Right cardiac atrium (tissue), 5 donors: ENCODE measurements at regions not wholly inside any gene's neighbourhood (a gene's known extent, or its start where the extent isn't known, plus 50 kb on each side); places are given as distances from the start of the nearest gene placed in this dataset.

Source experiments
- ATAC-seq, 2 donors: fragments of 200-7000 bp; cut with Tn5 transposase; one replicate each; pipeline versions ENCODE4 v1.8.0 to v1.9.1; 2020; ENCODE audit warnings: moderate library complexity in 2 of 2, mild to moderate bottlenecking in 1 of 2
- DNase-seq, 3 donors: peaks; one replicate each; pipeline ENCODE4 v3.0.0-alpha.2; 2020
- H3K27ac ChIP-seq: one replicate; pipeline ENCODE4 v1.5.1; 2013; ENCODE audit warnings: mild to moderate bottlenecking, low read length, control low read depth, moderate library complexity
- H3K27me3 ChIP-seq: one replicate; pipeline ENCODE4 v1.6.1; 2013; ENCODE audit not compliant: control insufficient read depth, insufficient read depth
- H3K4me1 ChIP-seq: one replicate; pipeline ENCODE4 v1.6.1; 2013; ENCODE audit warnings: low read length; ENCODE audit not compliant: control insufficient read depth, insufficient read depth
- H3K4me3 ChIP-seq: one replicate; pipeline ENCODE4 v1.5.1; 2013; ENCODE audit warnings: low read length, control low read depth
- H3K9me3 ChIP-seq: one replicate; pipeline ENCODE4 v1.6.1; 2013; ENCODE audit warnings: low read length; ENCODE audit not compliant: control insufficient read depth
- WGBS: extraction: QIAGEN DNeasy Blood & Tissue Kit; methylation state at CpG from one replicate; pipeline ENCODE4 v1.1.7; 2013; 5-methylcytosine and 5-hydroxymethylcytosine counted together
- intact Hi-C, 4 donors: fragments of 100-400 bp; cut with DNase I; formaldehyde crosslinking; loops; one replicate each; pipeline versions ENCODE4 v1.11.0 to v1.14.0; 2022 to 2023
- donor health status: healthy with polysubstance abuse.
- donor health status: DM: no; HTN: yes; CAD: no.
- donor health status: DM: no; HTN: no; CAD: no.
- donor health status: DM: no; HTN: yes; CAD: no; lungs with severe emphysema.
- donor health status: DM: yes; HTN: yes; CAD: no.

DNA sequence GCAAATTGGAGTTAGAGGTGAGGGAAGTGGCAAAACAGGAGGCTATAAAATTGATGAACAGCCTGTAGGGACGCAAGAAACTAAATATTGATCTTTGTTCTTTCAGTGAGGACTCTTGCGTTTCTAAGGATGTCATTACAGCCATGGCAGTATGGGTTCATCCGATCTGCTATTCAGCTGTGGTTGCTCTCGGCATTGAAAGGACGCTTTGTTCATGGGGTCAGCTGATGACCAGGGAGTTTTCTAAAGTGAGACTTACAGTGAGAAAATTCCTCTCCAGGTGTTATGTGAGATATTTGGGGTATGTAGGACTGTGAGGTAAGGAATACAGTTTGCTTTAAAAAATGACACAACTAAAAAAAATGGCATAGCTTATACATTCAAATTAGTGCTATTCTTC lies 52.7 kb upstream of the PELI1 start:
- intact Hi-C loops = no loop called here

DNA sequence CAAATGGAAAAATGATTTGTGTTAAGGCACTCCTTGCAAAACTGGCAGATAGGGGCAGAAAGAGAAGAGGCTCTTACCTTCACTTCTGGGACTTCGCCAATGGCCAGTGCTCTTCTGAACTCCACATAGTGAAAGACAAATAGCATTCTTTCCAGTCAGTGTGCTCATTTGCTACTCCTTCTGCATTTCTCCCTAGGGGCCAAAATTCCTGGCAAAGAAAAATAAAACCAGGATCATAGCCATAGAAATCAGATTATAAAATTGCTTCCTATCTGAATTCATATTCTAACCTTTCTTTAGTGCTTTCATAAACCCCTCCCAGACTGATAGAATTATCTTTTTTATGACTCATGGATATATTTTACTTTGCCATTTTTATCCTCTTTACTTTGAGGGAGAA lies 56.9 kb upstream of the PELI1 start:
- intact Hi-C loops = no loop called here
- peak overlapping the region; percentile 37 for H3K27ac ChIP-seq
- H3K4me1 ChIP-seq = peaks cover 14% of the 10 kb centered on the region
- H3K4me3 ChIP-seq = no peak overlapping the region
- ATAC-seq (no peak), DNase-seq (no peak)
- no peaks in the 10 kb centered on the region for H3K27me3 ChIP-seq
- H3K9me3 ChIP-seq = no peaks in the 10 kb centered on the region
- 79% methylated on average over 1 of the region's 1 CpG for WGBS

More for the DNA sequence above, 52.7 kb upstream of the PELI1 start:
- Histone ChIP-seq H3K27me3 (no peaks in the 10 kb centered on the region), H3K4me1 (peaks cover 5% of the 10 kb centered on the region), H3K27ac (no peak overlapping the region), H3K9me3 (no peaks in the 10 kb centered on the region), H3K4me3 (no peak overlapping the region)
- WGBS = 90% methylated on average over 5 of the region's 5 CpGs
- no peak for DNase-seq
- no peak for ATAC-seq

DNA sequence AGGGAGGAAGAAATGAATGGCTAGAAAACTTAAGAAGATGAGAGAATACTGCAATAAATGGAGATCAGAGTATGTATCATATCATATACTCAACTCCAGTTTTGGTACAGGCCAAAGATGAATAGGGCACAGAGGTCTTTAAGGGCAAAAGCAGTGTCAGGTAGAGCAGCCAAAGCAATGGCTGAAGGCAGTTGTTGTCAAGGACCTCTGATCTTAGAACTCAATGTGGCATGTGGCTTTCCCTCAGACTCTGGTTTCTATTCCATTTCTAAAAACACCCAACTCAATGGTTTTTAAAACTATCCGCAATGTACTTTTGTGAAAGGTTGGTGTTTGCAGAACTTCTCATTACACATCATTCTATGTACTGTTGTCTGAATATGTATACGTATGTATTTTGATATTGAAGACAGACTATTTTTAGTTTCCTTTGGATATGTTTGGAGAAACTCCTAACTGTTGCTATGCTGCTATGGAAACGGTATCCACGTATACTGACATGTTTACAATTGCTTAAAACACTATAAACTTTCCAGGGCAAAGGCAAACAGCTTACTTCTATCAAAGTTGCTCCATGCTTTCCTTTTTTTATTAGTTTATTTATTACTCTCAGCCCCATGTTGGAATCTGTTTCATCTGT lies 58.1 kb upstream of the PELI1 start:
- no peaks in the 10 kb centered on the region for H3K9me3 ChIP-seq
- H3K27me3 ChIP-seq = no peaks in the 10 kb centered on the region
- H3K4me1 ChIP-seq = peaks cover 14% of the 10 kb centered on the region
- ATAC-seq = peak; percentile 24 to 70
- H3K4me3 ChIP-seq = no peak overlapping the region
- WGBS = 39% methylated on average over 4 of the region's 4 CpGs
- no peak overlapping the region for H3K27ac ChIP-seq
- DNase-seq = no peak
- intact Hi-C loops = no loop called here

DNA sequence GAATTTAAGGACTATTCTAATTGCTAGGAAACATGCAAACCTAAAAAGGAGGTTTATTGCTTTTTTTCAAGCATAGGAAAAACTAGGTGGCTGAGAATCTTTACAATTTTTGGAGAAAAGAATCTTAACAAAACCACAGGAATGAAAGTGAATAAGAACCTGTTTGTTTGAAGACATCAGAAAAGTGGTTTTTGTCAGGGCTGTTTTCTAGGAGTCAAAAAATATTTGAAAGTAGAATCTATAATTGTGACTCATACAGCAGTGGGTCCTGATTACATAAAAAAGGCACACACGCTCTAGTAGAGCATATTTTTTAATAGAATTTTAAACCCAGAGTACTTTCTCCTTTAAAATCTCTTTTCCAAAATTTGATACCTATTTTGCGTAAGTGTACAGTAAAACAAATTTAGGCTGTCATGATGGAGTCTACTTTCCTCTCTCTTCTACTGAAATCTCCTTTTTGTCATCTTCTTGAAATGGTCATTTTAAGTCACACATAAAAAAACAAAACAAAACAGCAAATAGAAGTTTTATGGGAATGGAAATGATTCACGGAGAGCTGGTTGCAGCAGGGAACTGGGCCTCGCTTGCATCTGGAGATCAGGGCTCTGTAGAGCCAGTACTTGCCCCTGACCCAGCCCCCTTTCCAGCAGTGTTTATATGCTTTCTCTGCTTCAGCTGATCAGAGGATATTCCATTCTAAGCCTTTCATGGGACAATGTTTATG lies 59.1 kb upstream of the PELI1 start:
- peaks cover 14% of the 10 kb centered on the region for H3K4me1 ChIP-seq
- ATAC-seq (peak in 1 of 2 donors; percentile 34), DNase-seq (no peak)
- H3K9me3 ChIP-seq = no peaks in the 10 kb centered on the region
- intact Hi-C loops = no loop called here
- H3K4me3 ChIP-seq = no peak overlapping the region
- no peaks in the 10 kb centered on the region for H3K27me3 ChIP-seq
- WGBS = 55% methylated on average over 4 of the region's 4 CpGs
- H3K27ac ChIP-seq = peak overlapping the region; percentile 88

DNA sequence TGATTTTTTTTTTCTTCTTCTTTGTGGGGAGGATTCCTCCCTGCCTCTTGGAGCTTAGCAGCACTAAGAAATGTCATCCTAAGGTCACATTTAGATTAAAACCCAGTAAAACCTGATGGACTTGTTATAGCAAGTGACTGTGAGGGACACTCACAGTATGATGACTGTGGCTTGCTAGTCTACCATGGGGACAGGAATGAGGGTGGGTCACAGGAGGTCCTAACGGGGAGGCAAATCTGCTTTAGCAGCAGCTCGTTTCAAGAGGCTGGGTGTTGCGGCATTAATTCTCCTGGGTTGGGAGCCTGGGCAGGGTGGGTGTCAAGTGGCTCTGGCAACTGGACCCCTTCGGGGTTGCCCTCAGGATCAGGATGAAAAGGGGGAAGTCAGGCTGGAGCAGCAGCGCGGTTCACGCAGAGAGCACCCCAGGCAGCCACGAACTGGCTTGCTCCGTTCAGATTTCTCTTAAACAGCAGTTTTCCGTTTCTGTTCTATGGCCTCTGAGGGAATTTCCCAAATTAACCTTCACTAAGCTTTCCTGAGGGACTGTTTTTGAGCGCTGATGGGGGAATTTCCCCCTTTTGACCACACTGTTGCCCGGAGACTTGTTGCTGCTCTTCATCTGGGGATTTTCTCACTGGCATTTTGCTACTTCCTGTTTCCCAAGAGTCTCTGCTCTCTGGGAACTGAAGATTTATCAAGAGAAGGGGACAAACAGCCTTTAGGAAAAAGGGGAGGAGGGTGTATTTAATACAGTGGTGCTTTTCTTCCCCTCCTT lies 59.8 kb upstream of the PELI1 start:
- Histone ChIP-seq H3K4me3 (peak overlapping the region; percentile 39), H3K27me3 (no peaks in the 10 kb centered on the region), H3K27ac (peak overlapping the region; percentile 88), H3K4me1 (peaks cover 14% of the 10 kb centered on the region), H3K9me3 (no peaks in the 10 kb centered on the region)
- ATAC-seq (peak; percentile 61 to 69), DNase-seq (peak; percentile 27 to 68 (median 56))
- WGBS = 35% methylated on average over 12 of the region's 12 CpGs
- intact Hi-C loops = no loop called here

DNA sequence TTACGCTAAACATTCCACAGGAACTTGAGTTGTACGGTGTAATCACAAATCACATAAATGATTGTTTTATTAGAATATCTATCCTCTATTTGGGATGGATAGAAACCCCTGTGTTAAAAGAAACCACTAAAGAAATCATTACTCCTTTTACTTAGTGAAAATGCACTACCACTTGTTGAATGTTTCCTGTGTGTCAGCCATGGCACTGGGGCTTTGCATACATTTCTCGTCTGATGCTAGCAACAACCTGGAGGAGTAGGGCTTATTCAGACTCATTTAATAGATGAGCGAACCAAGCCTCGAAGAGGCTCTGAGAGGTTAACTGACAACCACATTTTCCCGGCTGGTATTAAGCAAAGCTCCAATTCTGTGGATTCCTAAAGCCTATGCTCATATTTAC lies 60.5 kb upstream of the PELI1 start:
- Histone ChIP-seq H3K27ac (peak overlapping the region; percentile 26), H3K4me1 (peaks cover 14% of the 10 kb centered on the region), H3K27me3 (no peaks in the 10 kb centered on the region), H3K4me3 (no peak overlapping the region), H3K9me3 (no peaks in the 10 kb centered on the region)
- 80% methylated on average over 6 of the region's 6 CpGs for WGBS
- DNase-seq = no peak
- no peak for ATAC-seq
- intact Hi-C loops = no loop called here

DNA sequence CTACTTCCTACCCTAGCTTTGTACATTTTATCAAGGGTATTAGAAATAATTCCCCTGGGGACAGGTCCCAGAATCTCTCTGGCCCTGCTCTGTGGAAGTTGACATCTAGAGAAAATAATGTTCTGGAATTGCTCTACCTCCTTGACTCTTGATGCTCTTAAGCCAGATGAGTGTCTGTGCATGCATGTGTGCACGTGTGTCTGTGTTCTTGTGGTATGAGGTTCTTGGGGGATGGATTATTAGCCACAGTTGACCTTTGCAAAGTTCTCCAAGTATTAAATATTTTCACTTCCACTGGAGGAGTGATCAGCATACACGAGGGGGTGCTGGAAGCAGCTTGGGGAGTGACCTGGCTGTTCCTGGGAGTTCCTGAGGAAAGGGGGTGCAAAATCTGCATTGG lies 61.2 kb upstream of the PELI1 start:
- intact Hi-C loops = no loop called here
- no peak overlapping the region for H3K27ac ChIP-seq
- DNase-seq = no peak
- no peak for ATAC-seq
- WGBS = 77% methylated on average over 2 of the region's 2 CpGs
- peaks cover 12% of the 10 kb centered on the region for H3K4me1 ChIP-seq
- no peaks in the 10 kb centered on the region for H3K27me3 ChIP-seq
- H3K9me3 ChIP-seq = no peaks in the 10 kb centered on the region
- no peak overlapping the region for H3K4me3 ChIP-seq

DNA sequence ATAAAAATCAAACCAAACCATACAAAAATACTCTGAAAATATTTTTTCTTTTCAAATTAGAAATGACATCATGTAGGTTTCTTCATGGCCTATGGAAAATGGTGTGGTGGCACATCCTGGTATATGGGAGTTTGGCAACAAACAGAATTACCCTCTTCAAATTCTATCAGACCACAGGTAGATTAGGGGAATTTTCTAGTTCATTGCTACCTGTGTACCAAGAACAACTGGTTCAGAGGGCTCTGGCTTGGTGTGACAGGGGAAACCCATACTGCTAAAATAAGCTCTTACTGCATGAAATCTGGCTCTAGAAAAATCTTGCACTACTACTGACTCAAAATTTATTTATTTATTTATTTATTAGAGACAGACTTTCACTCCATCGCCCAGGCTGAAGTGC lies 63.4 kb upstream of the PELI1 start:
- no peak for ATAC-seq
- intact Hi-C loops = no loop called here

DNA sequence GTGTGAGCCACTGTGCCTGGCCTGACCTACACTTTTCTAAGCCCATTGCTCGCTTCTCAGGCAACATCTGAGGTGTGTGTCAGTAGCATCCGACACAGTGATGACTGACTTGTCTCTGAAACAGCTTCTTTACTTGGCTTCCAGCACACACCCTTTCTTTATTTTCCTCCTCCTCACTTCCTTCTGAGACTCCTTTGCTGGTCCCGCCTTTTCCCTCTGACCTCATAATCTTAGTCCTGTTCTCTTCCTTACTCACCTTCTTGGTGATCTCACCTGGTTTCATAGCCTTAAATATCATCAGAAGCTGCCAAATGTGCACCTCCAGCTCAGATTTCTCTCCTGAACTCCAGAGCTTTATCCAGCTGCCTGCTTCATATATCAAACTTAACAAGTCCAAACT lies 66.6 kb upstream of the PELI1 start:
- no peak overlapping the region for H3K4me3 ChIP-seq
- DNase-seq (no peak), ATAC-seq (no peak)
- H3K9me3 ChIP-seq = no peaks in the 10 kb centered on the region
- H3K27ac ChIP-seq = no peak overlapping the region
- intact Hi-C loops = no loop called here
- H3K27me3 ChIP-seq = no peaks in the 10 kb centered on the region
- 92% methylated on average over 3 of the region's 3 CpGs for WGBS
- peaks cover 2% of the 10 kb centered on the region for H3K4me1 ChIP-seq

More for the DNA sequence above, 63.4 kb upstream of the PELI1 start:
- DNase-seq = no peak
- Histone ChIP-seq H3K27ac (no peak overlapping the region), H3K27me3 (no peaks in the 10 kb centered on the region), H3K4me1 (peaks cover 9% of the 10 kb centered on the region), H3K4me3 (no peak overlapping the region), H3K9me3 (no peaks in the 10 kb centered on the region)
- 98% methylated on average over 1 of the region's 1 CpG for WGBS

DNA sequence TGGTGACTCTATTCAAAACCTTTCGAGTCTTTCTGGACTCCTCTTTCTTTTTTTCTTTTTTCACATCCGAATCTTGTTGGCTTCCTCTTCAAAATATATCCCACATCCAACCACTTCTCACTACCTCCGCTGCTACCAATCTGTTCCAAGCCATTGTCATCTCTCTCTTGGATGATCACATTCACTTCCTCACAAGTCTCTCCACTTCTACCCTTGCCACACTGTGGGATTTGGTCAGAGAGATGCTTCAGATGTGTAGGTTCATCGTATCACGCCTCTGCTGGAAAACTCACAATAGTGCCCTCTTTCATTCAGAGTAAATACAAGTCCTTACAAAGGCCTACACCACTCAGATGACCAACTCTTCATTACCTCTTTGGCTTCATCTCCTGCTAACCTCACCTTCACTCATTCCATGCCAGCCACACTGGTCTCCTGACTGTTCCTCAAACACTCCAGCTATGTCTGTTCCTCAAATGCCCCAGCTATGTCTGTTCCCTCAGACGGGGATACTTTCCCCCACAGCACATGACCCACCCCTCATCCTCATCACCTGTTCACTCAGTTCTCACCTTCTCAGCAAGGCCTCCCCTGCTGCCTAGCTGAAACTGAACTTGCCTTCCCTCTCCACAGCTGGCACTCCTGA lies 67.2 kb upstream of the PELI1 start:
- Histone ChIP-seq H3K4me1 (peaks cover 2% of the 10 kb centered on the region), H3K4me3 (no peak overlapping the region), H3K9me3 (no peaks in the 10 kb centered on the region), H3K27me3 (no peaks in the 10 kb centered on the region), H3K27ac (no peak overlapping the region)
- ATAC-seq (no peak), DNase-seq (no peak)
- intact Hi-C loops = no loop called here
- 83% methylated on average over 6 of the region's 6 CpGs for WGBS

DNA sequence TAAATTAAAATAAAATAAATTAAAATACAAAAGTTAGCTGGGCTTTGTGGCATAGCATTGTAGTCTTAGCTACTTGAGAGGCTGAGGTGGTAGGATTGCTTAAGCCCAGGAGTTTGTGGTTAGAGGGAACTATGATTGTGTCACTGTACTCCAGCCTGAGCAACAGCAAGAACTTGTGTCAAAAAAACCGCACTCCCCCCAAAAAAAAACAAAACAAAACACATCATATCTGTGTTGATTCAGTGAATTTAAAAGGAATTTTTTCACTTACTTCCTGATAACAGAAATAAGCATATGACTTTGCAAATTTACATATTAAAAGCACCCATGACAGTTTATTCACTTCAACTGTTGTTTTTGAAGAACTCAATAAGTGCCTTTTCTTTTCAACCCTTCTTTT lies 68.1 kb upstream of the PELI1 start:
- intact Hi-C loops = no loop called here
- ATAC-seq (peak; percentile 34 to 58), DNase-seq (no peak)
- Histone ChIP-seq H3K9me3 (no peaks in the 10 kb centered on the region), H3K27me3 (no peaks in the 10 kb centered on the region), H3K4me3 (no peak overlapping the region), H3K4me1 (peaks cover 2% of the 10 kb centered on the region), H3K27ac (no peak overlapping the region)
- WGBS = 70% methylated on average over 1 of the region's 1 CpG
